GM19467 (cell line): ENCODE measurements at regions not wholly inside any gene's neighbourhood (a gene's known extent, or its start where the extent isn't known, plus 50 kb on each side); places are given as distances from the start of the nearest gene placed in this dataset.

ENCODE experiments used
- ATAC-seq: cut with Tn5 transposase; IDR thresholded peaks from one replicate; pipeline ENCODE4 v1.9.1; 2021; ENCODE audit warnings: mild to moderate bottlenecking, moderate library complexity; ENCODE audit not compliant: unreplicated experiment

DNA sequence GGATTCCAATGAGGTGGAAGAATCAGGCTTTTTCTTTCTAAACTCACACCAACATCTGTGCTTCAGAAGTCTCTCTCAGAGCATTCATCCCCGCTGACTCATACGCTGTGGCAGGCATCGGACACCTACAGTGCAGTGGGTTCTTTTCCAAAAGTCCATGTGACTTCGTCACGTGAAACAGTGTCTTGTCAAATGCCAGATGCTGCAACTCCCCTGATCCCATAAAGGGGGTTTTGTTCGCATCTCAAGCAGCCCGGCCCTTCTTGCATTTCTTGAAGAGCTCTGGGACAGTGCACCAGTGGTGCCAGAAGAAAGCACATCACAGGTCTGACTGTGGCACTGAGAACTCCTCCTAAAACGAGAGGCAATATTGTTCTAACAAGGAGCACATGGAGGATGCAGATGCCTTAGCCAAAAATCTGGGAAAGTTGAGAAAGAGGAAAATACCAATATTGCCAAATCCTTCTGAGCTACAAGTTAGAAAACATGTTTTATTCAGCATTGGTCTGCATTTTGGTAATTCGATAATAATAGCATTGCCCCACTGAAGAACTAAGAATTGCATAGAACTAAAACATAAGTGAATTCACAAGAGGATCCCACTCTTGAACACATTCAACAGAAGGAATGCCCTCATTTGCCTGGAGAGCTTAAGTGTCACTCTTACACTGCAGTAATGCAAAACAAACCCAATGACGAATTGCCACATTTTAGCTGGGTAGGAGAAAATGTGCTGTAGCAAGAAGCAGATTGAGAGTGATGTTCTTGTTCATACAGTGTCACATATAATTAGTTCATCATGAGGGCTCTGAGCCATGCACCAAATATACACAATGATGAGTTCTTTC, 204.4 kb downstream of the CXCL12 start:
- ATAC-seq: no peak

DNA sequence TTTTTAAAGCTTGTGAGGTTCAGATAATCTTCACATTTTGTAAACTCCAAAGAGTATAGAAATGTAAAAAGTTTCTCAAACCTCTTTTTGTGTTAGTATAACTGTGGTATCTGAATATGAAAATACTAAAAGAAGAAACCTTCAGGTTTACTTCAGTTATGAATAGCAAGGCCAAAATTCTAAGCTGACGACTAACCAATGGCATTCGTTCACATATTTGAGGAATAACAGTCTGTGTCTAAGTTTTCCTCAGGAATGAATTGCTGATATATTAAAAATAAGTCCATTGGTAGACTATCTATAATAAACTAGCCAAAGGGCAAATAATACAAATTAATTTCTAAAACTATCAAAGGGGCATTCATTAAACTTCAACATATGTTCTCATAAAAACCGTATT, 206.0 kb downstream of the CXCL12 start:
- ATAC-seq: no peak

DNA sequence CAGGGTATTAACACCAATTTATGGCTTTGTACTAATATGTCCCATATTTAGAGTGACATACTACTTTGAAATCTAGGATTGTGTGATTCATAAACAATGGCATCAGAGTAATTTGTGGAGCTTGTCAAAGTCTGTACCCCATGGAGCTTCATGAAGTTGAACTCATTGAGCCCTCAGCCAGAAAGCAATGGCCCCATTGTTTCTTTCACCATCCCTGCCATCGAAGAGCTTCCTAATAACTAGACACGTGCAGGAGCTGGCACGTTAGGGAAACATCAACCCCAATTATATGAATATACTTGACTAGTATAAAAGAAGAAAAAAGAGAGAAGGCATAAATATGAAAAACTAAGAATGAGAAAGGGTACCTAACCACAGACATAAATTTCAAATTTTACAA, 206.6 kb downstream of the CXCL12 start:
- ATAC-seq: no peak

DNA sequence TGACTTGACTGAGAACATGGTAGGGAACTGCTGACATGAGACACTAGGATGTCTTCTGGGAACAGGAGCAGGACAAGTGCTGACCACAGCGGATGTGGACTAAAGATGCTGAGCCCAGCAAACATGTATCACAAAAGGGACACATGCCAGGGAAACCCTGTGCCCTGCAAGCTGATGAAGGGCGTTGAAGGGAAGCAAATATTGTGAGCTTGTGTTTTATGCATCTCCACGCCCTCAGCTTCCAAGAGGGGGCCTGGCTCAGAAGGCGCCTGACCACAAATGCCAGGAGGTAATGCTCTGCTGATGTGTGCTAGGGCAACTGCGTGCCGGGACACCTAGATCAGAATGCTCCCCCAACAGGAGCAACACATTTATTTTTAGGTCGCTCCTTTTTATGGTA, 207.3 kb downstream of the CXCL12 start:
- ATAC-seq: no peak

DNA sequence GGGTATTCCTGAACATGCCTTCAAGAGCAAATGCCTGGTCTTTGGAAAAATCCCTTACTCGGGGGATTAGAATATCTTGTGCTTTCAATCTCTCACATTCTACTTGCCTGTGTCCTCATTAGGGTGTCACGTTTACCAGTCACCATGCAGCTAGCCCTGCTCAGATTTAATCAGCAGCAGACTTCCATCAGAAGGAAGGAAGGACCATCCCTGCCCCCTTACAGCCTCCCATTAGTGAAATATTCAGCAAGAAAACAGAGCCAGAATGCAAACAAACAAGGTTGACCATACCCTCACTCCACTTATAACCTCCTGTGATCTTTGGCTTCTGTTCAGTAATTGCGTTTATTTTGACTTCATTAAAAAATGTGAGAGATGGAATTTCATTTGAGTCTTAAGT, 208.6 kb downstream of the CXCL12 start:
- ATAC-seq: no peak

DNA sequence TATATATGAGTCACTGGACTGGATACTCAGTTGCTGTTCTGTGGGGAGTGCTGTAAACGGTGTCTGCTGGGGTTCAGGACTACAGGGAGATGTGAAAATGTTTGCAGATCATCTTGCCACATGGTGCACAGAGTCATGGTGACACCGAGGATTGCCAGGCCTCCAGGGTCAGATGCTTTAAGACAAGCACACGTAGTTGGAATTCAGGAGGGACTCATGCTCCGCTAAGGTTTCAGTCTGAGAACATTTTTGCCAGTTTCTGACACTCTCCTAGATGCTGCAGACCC, 211.3 kb downstream of the CXCL12 start:
- ATAC-seq: no peak

DNA sequence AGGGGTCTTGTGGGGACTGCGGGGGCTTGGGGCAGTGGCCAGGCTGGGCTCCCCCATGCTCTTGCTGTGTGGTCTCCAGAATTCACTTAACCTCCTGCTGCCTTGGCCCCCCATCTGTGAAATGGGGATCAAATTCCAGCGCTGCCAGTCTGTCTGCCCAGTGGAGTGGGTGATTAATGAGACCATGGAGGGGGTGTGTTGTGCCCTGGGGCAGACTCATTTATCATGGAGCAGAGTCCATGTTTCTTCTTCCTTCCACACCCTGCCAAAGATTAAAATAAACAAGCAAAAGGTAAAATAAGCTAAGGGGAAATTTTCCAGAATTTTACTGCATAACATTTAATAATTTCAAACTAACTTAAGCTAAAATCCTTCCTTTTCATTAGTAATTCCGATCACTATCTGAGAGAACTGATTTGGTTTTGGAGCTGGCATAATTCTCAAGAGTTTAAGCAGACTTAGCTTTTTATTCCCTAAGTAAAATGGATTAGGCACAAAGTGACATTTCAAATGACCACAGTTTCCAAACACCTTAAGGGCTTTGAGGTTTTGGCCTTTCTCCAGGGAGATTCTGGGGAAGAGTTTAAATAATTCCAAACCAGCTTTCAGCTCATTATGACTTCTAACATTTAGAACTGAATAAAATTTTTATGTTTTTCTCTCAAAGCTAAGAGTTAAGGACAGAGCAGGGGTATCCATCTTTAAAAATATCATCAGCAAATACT, 211.9 kb downstream of the CXCL12 start:
- ATAC-seq: no peak

DNA sequence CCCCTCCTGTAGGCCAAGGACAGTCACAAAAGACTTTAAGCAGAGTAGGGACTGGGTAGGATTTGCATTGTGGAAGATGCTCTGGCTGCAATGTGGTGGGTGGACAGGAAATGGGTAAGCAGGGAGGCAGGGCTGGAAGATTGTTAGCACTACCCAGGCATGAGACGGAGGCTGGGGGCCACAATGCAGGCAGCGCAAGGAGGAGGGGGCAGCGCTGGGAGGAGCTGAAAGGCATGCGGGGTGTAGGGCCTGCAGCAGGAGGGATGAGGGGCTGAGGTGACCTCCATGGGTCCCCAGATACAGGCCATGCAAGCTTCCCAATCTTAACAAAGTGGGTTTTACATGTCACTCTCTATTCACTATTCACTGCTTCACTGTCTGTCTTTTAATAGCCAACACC, 213.1 kb downstream of the CXCL12 start:
- no peak for ATAC-seq

DNA sequence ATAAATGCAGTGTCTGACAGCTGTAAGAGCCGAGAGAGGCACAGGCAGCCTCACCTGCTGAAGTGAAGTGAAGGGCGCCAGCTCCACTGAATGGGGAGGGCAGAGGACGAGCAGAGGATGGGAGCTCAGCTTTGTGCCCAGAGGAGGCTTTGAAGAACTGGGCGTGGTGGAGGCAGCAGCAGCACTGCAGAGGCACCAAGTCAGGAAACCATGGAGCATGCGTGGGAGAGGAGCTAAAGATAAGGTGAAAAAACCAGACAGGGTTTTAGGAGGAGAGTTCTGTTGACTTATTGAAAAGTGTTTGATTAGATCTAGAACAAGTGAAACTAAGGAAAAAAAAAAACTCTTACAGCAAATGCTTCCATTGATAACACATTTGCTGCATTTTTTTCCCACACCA, 216.4 kb downstream of the CXCL12 start:
- ATAC-seq: no peak

DNA sequence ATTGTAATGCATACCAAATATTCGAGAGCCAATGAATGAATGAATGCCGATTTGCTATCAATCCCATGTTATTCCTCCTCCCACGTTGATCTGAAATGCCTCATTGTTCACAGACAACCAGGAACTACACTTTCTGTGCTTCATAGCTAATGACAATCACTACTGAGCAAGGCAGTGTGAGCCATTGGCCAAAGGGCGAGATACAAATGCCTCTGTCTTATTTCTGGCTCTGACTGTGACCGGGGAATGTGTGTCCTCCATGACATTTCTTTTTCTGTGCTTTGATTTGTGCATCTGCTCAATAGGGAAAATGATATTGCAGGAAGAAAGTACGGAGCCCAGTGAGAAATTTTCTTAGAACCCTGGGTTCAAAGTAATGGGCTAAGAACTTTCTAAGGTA, 217.1 kb downstream of the CXCL12 start:
- no peak for ATAC-seq

DNA sequence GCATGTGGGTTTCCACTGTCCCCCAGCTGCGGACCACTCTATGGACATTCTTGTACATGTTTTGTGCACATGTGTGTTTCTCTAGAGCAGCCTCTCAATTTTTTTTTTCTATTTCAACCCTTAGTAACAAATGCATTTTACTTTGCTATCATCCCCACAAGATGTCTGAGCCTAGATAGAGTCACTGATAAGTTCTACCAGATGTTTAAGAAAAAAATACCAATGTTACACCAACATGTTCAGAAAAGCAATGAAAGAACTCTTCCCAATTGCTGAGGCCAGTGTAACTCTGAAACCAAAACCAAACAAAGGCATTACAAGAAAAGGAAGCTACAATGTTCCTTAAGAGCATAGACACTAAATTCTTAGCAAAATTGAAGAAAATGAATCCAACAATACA, 218.5 kb downstream of the CXCL12 start:
- ATAC-seq: no peak

DNA sequence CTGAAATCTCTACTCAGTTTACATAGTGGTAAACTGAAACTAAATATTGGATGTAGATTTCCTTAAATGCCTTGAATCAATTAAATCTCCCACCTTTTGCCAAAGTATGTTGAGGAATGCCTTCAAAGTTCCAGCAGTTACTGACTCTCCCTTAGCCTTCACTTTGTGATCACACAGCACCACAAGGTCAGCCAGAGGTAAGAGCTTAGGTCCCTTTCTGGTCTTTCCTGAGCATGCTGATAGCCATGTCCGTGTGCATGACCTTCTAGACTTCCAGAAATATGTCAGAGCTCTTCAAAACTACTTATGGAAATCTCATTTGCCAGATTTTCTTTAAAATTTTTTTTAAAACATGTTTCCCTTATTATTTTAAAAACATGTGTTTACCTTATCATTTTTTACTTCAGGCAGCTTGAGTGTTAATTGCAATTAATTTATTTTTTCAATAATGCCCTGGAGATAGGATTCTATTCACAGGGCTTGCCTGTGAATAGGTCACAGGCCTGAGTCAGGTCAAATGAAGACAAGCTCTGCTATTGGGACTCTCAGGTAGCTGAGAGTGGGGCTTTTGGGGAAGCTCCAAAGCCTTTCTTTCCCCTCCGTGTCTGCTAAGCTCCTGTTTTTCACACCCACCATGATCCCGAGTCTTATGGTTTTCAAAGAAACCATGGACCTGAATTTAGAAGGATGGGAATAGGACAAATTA, 220.5 kb downstream of the CXCL12 start:
- no peak for ATAC-seq

DNA sequence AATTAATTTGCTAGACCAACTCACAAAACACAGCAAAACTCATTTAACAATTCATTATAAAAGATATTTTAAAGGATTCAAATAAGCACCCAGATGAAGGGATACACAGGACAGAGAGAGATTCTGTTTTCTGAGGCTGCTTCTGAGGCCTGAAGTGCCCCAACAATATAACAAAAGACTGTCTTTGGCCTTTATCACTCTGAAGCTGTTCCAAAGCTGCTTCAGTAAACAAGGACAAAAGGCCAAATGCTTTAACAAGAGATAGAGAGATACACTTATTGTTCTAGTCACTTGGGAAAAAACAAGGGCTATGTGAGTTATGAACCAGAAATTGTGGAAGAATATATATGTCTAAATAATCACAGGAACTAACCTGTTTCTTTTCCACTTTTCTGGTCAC, 223.7 kb downstream of the CXCL12 start:
- ATAC-seq: no peak

DNA sequence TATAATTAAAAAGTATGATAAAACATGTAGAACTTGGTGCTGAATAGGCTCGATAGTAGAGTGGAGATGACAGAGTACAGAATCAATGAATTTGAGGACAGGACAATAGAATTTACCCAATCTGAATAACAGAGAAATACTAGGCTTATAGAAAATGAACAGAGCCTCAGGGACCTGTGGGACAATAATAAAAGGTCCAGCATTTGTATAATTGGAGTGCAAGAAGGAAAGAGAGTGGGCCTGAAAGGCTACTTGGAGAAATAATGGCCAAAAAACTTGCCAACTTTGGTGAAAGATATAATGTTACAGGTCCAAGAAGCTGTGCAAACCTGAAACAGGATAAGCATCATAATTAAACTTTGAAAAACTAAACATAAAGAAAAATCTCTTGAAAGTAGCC, 227.3 kb downstream of the CXCL12 start:
- no peak for ATAC-seq

DNA sequence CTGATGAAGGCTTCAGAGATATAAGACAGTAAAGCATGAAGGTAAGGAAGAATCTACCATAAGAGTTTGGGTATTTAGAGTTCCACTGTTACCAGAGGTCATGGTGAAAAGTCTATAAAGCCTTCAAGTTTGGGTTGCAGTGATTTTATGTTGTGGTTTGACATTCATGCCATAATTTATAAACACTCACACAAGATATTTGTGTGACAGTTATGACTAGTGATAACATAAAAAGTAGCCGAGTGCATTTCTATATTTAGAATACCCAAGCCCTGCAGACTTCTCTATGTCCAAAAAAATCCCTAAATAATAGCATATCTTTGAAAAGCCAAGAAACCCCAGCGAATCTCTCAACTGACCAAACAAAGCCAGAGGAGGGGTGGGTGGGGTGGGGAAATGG, 229.9 kb downstream of the CXCL12 start:
- no peak for ATAC-seq

DNA sequence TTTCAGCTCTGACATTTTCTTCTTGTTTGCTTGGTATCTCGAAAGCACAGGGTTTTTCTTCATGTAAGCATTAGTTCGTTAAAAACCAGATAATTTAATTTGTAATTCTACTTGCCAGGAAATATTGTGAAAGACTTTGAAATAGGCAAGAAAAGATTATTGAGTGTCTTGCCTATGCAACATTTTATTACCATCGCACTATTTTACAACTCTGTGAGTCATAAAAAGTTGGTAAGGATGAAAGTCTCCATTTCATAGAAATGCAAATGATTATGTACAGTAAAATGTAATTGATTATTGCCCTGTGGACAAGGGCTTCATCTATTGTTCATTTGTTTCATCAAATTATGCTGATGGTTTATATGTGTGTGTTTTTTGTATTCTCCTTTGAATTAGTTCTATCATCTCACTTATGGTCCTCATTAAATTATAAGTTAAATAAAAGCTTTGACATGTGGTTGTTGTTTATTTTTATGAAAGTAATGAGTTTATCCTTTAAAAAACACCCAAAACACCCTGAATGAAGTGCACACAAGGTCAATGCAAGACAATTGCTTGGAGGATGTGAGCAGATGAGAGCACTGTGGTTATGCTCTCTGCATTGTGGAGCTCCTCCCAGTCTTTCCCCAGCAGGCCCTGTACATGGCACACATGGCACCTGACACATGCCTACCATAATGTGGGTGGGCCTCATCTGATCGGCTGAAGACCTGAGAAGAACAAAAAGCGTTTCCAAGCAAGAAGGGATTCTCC, 230.8 kb downstream of the CXCL12 start:
- no peak for ATAC-seq

DNA sequence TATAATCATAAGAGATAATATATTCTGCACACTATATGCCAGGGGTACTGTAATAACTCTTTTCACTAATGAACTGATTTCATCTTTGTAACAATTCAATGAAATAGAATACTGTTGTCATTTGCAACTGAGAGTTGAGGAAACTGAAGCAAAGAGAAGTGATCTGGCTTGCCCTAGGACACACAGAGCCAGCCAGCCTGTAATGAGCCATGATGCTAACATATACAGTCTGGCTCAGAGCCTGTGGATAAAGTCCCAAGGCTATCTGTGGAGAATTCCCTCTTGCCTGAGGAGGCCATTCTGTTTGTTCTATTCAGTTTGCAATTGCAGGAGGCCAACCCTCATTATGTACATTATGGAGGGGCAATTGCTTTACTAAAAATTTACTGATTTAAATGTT, 241.3 kb downstream of the CXCL12 start:
- no peak for ATAC-seq

DNA sequence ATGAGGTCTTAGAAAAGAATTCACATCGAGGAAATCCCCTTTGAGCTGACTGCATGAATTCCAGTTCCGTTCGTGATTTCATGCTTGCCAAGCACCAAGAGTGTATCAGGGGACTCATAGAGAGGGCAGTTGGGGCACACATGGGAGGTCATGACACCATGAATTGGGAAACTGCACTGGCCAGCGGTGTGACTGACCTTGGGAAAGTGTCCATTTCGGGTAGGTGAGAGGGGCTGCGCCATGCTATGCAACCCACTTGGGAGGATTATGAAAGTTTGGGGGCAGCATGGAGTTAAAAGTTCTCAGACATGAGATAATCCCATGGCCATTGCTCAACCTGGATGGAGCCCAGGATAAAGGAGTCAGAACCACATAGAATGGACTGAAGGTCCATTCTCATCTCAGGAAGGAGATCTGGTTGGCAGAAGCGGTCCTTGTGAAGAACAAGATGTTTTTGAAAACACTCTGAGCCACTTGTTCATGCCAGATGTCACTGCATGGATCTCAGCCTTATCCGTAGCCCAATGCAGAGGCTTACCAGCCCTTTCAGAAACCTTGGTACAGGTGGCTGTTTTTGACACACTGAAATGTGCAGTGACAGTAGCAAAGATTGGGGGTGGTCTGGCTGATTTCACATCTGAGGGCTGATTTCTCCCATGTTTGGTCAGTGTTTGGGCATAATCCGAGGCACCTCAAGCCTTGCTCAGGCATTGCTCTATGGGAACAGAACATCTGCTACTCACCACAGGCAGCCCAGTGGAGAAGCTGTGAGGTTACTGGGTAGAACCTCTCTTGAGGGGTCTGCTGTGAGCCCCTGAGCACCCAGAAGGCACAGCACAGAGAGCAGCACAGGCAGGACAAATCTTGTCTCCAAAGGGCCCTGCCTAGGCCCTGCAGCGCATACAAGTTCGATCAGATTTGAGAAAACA, 252.3 kb downstream of the CXCL12 start:
- ATAC-seq: no peak

DNA sequence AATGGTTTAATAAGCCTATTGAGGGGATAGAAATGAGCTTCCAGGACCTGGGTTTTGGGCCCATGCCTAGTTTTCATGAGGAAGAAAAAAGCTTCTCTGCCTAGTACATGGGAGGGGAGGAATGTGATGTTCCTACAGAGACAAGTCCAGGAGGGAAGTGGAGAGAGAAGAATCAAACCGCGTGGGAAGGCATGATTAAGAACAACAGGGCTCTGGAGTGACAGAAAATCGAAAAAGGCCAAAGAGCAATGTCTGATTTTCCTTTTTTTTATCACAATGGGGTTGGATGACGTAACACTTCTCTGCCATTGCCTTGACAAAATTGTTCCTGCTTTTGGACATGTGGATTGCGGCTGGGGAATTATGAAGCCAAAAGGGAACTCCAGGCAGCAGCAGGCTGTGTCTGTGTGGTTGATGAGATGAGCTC, 258.6 kb downstream of the CXCL12 start:
- ATAC-seq: no peak

DNA sequence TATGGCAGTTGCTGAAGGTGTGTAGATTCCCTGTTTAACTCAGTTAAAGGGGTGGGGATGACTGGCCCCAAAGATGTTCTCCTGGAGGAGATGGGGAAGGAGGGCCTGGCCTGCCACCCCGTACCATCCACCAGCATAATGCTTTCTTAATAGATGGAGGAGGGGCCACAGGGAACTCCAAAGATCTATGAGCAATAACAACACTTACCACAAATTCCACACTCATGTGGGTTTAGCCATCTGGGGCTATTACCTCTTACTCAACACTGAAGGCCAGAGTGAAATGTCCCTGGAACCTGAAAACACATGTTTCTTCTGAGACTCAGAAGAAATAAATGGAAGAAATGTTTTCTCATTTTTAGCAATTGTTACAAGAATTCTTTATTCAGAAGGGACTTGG, 259.0 kb downstream of the CXCL12 start:
- no peak for ATAC-seq
